ENCODE measurements at regions not wholly inside any gene's neighbourhood (a gene's known extent, or its start where the extent isn't known, plus 50 kb on each side); places are given as distances from the start of the nearest gene placed in this dataset.
"Not testable (repeated sequence)": the region's sequence is repeated elsewhere in the genome, so short reads cannot be mapped to it uniquely, and the experiment has no call there.

- no peak overlapping the region for H3K4me3 ChIP-seq (ENCODE audit: low read depth, low read length)
- no peak for DNase-seq (ENCODE audit: low read depth)
- no peaks in the 10 kb centered on the region for H3K27me3 ChIP-seq (ENCODE audit: control insufficient read depth, insufficient read depth, low read length)
- POLR2A ChIA-PET = no interaction called here
- no peak for TF ChIP-seq CTCF (IDR thresholded peaks at IDR 0.05; ENCODE audit: insufficient read depth, low read depth, low read length)
- CTCF ChIA-PET = interaction anchor here (1.0 kb wide), 2 partner anchors 32 to 150 kb away, joined by 3 read pairs; partner anchors contain the start of gene EFNB1
- no peaks in the 10 kb centered on the region for H3K36me3 ChIP-seq (ENCODE audit: control insufficient read depth, insufficient read depth, low read length)
These were observed 149.8 kb downstream of the EFNB1 start for GRCh38 chrX:68978655-68979054.

- Histone ChIP-seq H3K4me3 (ENCODE audit: low read depth, low read length) (no peak overlapping the region), H3K27me3 (ENCODE audit: control insufficient read depth, insufficient read depth, low read length) (no peaks in the 10 kb centered on the region), H3K36me3 (ENCODE audit: control insufficient read depth, insufficient read depth, low read length) (no peaks in the 10 kb centered on the region)
- no peak for DNase-seq (ENCODE audit: low read depth)
- POLR2A ChIA-PET = interaction anchor here (0.7 kb wide), 1 partner anchor 33 kb away, joined by 4 read pairs; no protein-coding TSS in a partner anchor
- no peak for TF ChIP-seq CTCF (IDR thresholded peaks at IDR 0.05; ENCODE audit: insufficient read depth, low read depth, low read length)
- CTCF ChIA-PET = interaction anchor here (1.0 kb wide), 2 partner anchors 32 to 149 kb away, joined by 3 read pairs; partner anchors contain the start of gene EFNB1
These were observed 149.4 kb downstream of the EFNB1 start for GRCh38 chrX:68978255-68978654.

GRCh38 chrX:68953331-68953730, 124.5 kb downstream of the EFNB1 start:
- no peak overlapping the region for H3K4me3 ChIP-seq (ENCODE audit: low read depth, low read length)
- DNase-seq (ENCODE audit: low read depth) = no peak
- no peaks in the 10 kb centered on the region for H3K36me3 ChIP-seq (ENCODE audit: control insufficient read depth, insufficient read depth, low read length)
- POLR2A ChIA-PET = no interaction called here
- CTCF ChIA-PET = no interaction called here
- TF ChIP-seq CTCF (IDR thresholded peaks at IDR 0.05; ENCODE audit: insufficient read depth, low read depth, low read length) = no peak
- no peaks in the 10 kb centered on the region for H3K27me3 ChIP-seq (ENCODE audit: control insufficient read depth, insufficient read depth, low read length)

GRCh38 chrX:68951942-68952619, 123.3 kb downstream of the EFNB1 start:
- H3K4me3 ChIP-seq (ENCODE audit: low read depth, low read length); H3K27me3 ChIP-seq (ENCODE audit: control insufficient read depth, insufficient read depth, low read length); POLR2A ChIA-PET; DNase-seq (ENCODE audit: low read depth); CTCF ChIA-PET; H3K36me3 ChIP-seq (ENCODE audit: control insufficient read depth, insufficient read depth, low read length): not testable (repeated sequence)

GRCh38 chrX:68950937-68951336, 122.1 kb downstream of the EFNB1 start:
- DNase-seq (ENCODE audit: low read depth) = no peak
- ChIA-PET CTCF (no interaction called here), POLR2A (no interaction called here)
- no peaks in the 10 kb centered on the region for H3K27me3 ChIP-seq (ENCODE audit: control insufficient read depth, insufficient read depth, low read length)
- H3K36me3 ChIP-seq (ENCODE audit: control insufficient read depth, insufficient read depth, low read length) = no peaks in the 10 kb centered on the region
- TF ChIP-seq CTCF (IDR thresholded peaks at IDR 0.05; ENCODE audit: insufficient read depth, low read depth, low read length) = no peak
- H3K4me3 ChIP-seq (ENCODE audit: low read depth, low read length) = no peak overlapping the region

Measured in BJ (cell line).